HEK293T (cell line): ENCODE measurements at regions not wholly inside any gene's neighbourhood (a gene's known extent, or its start where the extent isn't known, plus 50 kb on each side); places are given as distances from the start of the nearest gene placed in this dataset.

Experiments
- CTCF ChIA-PET: fragments of 350-600 bp; formaldehyde crosslinking; extraction: SDS; loops from one replicate; lab custom pipeline; 2021; ENCODE audit warnings: antibody characterized with exemption, inconsistent platforms; lab: Yijun Ruan, JAX
- POLR2A ChIA-PET: fragments of 350-600 bp; formaldehyde crosslinking; extraction: SDS; loops from one replicate; lab custom pipeline; 2020; ENCODE audit warnings: antibody characterized with exemption, inconsistent platforms; lab: Yijun Ruan, JAX
- DNase-seq: peaks from one replicate; pipeline ENCODE4 v3.0.0; 2012; ENCODE audit warnings: mixed read lengths; ENCODE audit errors: extremely low spot score
- ARNT ChIP-seq: fragments of 450-650 bp; IDR thresholded peaks from 2 replicates; pipeline ENCODE4 v1.6.1; 2017; ENCODE audit warnings: mild to moderate bottlenecking
- BHLHE40 ChIP-seq: fragments of 450-650 bp; IDR thresholded peaks from 2 replicates; pipeline ENCODE4 v1.6.1; 2016; ENCODE audit warnings: mild to moderate bottlenecking, moderate library complexity, borderline replicate concordance
- CTBP1 ChIP-seq: fragments of 450-650 bp; IDR thresholded peaks from 2 replicates; pipeline ENCODE4 v1.6.1; 2016; ENCODE audit warnings: borderline replicate concordance
- ELF4 ChIP-seq: fragments of 450-650 bp; IDR thresholded peaks from 2 replicates; pipeline ENCODE4 v1.6.1; 2017; ENCODE audit warnings: antibody characterized with exemption
- FOXA1 ChIP-seq: fragments of 450-650 bp; IDR thresholded peaks from 2 replicates; pipeline ENCODE4 v1.6.1; 2016; ENCODE audit warnings: mild to moderate bottlenecking
- FOXK2 ChIP-seq: fragments of 450-650 bp; IDR thresholded peaks from 2 replicates; pipeline ENCODE4 v1.6.1; 2016; ENCODE audit warnings: mild to moderate bottlenecking
- FOXM1 ChIP-seq: fragments of 450-650 bp; IDR thresholded peaks from 2 replicates; pipeline ENCODE4 v1.6.1; 2017; ENCODE audit warnings: mild to moderate bottlenecking, borderline replicate concordance
- HDGF ChIP-seq: fragments of 450-650 bp; IDR thresholded peaks from 2 replicates; pipeline ENCODE4 v1.6.1; 2017; ENCODE audit warnings: antibody characterized with exemption, borderline replicate concordance
- L3MBTL2 ChIP-seq: fragments of 450-650 bp; conservative IDR thresholded peaks from 2 replicates; pipeline ENCODE4 v1.6.1; 2016; ENCODE audit warnings: mild to moderate bottlenecking
- LEF1 ChIP-seq: fragments of 450-650 bp; IDR thresholded peaks from 2 replicates; pipeline ENCODE4 v1.6.1; 2017; ENCODE audit warnings: mild to moderate bottlenecking, borderline replicate concordance
- NFRKB ChIP-seq: fragments of 450-650 bp; IDR thresholded peaks from 2 replicates; pipeline ENCODE4 v1.6.1; 2016; ENCODE audit warnings: mild to moderate bottlenecking, moderate library complexity
- PKNOX1 ChIP-seq: fragments of 450-650 bp; IDR thresholded peaks from 2 replicates; pipeline ENCODE4 v1.6.1; 2016
- SP1 ChIP-seq: fragments of 450-650 bp; IDR thresholded peaks from 2 replicates; pipeline ENCODE4 v1.6.1; 2017
- SUZ12 ChIP-seq: fragments of 450-650 bp; IDR thresholded peaks from 2 replicates; pipeline ENCODE4 v1.6.1; 2016; ENCODE audit warnings: mild to moderate bottlenecking
- TARDBP ChIP-seq: fragments of 450-650 bp; IDR thresholded peaks from 2 replicates; pipeline ENCODE4 v1.6.1; 2016
- ZNF384 ChIP-seq: fragments of 450-650 bp; IDR thresholded peaks from 2 replicates; pipeline ENCODE4 v1.6.1; 2016

DNA sequence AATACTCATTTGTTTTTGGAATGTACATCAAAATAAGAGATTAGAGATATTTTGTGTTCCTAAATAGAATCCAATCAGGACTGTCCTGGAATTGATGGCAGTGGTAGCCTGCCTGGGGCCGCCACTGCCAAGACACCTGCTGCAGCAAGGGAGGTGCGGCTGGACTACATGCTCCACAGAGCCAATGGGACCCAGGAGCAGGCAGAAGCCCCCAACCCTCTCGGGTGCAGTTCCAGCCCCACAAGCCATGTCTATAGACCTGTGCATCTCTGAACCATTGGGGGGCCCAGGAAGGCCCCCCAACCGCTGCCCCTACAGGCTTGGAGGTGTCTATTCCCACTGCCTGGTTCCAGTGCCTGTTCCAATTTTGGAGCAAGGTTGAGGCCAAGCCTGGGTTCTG lies 1524.3 kb downstream of the PCDH18 start:
- ChIA-PET POLR2A (no interaction called here), CTCF (no interaction called here)
- TF ChIP-seq FOXK2 (no peak), ZNF384 (no peak), HDGF (no peak), FOXA1 (no peak), ELF4 (no peak), NFRKB (no peak), CTBP1 (no peak), BHLHE40 (no peak), TARDBP (no peak), SUZ12 (no peak), FOXM1 (no peak), PKNOX1 (no peak), L3MBTL2 (no peak), ARNT (no peak)
- DNase-seq = no peak

DNA sequence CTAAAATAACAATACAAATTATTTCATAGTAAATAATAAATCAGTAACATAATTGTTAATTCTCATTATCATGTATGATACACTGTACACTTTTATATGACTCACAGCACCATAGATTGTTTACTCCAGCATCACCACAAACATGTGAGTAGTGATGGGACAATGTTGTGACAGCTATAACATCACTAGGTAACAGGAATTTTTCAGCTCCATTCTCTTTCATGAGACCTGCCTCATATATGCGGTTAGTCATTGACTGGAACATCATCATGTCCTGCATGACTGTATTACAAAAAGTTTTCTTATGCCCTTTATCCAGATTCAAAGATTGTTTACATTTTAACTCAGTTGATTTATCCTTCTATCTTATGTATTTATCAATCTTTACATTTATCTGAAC lies 1530.0 kb downstream of the PCDH18 start:
- POLR2A ChIA-PET = no interaction called here
- TF ChIP-seq ARNT (no peak), TARDBP (no peak), FOXM1 (no peak), ELF4 (no peak), L3MBTL2 (no peak)
- CTCF ChIA-PET = no interaction called here
- DNase-seq = no peak

DNA sequence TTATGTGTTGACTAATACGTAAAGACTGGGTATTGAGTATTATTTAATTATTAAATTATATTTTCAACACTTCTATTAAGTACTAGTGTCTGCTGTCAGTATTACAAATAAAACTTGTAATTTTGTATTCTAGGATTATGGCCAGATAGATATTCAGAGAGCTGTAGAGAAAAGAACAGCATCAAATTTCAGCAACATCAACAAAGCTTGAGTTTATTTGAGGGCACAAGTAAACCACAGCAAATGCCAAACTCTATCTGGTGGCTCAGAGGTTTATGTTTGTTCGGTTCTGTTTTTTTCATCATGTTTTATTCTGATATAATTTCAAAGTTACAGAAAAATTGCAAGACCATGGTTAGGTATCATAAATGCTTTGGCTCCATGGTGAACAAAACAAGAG lies 1530.5 kb downstream of the PCDH18 start:
- CTCF ChIA-PET = no interaction called here
- TF ChIP-seq ELF4 (no peak), NFRKB (no peak), LEF1 (no peak), TARDBP (no peak), L3MBTL2 (no peak), SUZ12 (no peak), HDGF (no peak), FOXA1 (no peak), FOXK2 (no peak), ARNT (no peak), PKNOX1 (no peak), ZNF384 (no peak), SP1 (no peak), CTBP1 (no peak), FOXM1 (no peak)
- no peak for DNase-seq
- POLR2A ChIA-PET = no interaction called here

GRCh38 chr4:136000246-136000645 lies 1532.0 kb downstream of the PCDH18 start:
- no peak for DNase-seq
- no peak for TF ChIP-seq SUZ12
- TF ChIP-seq BHLHE40 = no peak
- TF ChIP-seq ELF4 = no peak
- TF ChIP-seq FOXM1 = no peak
- TF ChIP-seq FOXA1 = no peak
- TF ChIP-seq CTBP1 = no peak
- TF ChIP-seq FOXK2 = no peak
- TF ChIP-seq SP1 = no peak
- no peak for TF ChIP-seq ZNF384
- TF ChIP-seq TARDBP = no peak
- TF ChIP-seq LEF1 = no peak
- TF ChIP-seq PKNOX1 = no peak
- no peak for TF ChIP-seq NFRKB
- TF ChIP-seq L3MBTL2 = no peak
- TF ChIP-seq ARNT = no peak
- TF ChIP-seq HDGF = no peak
- ChIA-PET CTCF (interaction anchor here (0.6 kb wide), 1 partner anchor 814 kb away, joined by 3 read pairs; no protein-coding TSS in a partner anchor), POLR2A (no interaction called here)

- TF ChIP-seq ELF4 = no peak
- TF ChIP-seq TARDBP = no peak
- no peak for TF ChIP-seq FOXA1
- TF ChIP-seq ARNT = no peak
- TF ChIP-seq L3MBTL2 = no peak
- TF ChIP-seq ZNF384 = no peak
- TF ChIP-seq SUZ12 = no peak
- TF ChIP-seq HDGF = no peak
- TF ChIP-seq FOXK2 = no peak
- TF ChIP-seq BHLHE40 = no peak
- no peak for TF ChIP-seq LEF1
- no peak for TF ChIP-seq FOXM1
- TF ChIP-seq SP1 = no peak
- no peak for TF ChIP-seq NFRKB
- no peak for TF ChIP-seq PKNOX1
- ChIA-PET CTCF (interaction anchor here (0.6 kb wide), 1 partner anchor 108 kb away, joined by 3 read pairs; no protein-coding TSS in a partner anchor), POLR2A (no interaction called here)
- no peak for DNase-seq
Measured at GRCh38 chr4:135994360-135994759, 1537.9 kb downstream of the PCDH18 start.

- TF ChIP-seq ARNT (no peak), ELF4 (no peak), SP1 (no peak), FOXM1 (no peak), CTBP1 (no peak), ZNF384 (no peak), NFRKB (no peak), SUZ12 (no peak), PKNOX1 (no peak), LEF1 (no peak), BHLHE40 (no peak), L3MBTL2 (no peak), TARDBP (no peak), FOXA1 (no peak), HDGF (no peak), FOXK2 (no peak)
- CTCF ChIA-PET = no interaction called here
- DNase-seq = no peak
- POLR2A ChIA-PET = no interaction called here
Measured at GRCh38 chr4:135976860-135977259, 1555.4 kb downstream of the PCDH18 start.
